Lower leg skin (tissue), 3 donors: ENCODE measurements at regions not wholly inside any gene's neighbourhood (a gene's known extent, or its start where the extent isn't known, plus 50 kb on each side); places are given as distances from the start of the nearest gene placed in this dataset.

Experiments
- CTCF ChIP-seq, 3 donors: fragments of 450-650 bp; IDR thresholded peaks; one replicate each; pipeline ENCODE4 v1.5.1; 2016; ENCODE audit warnings: antibody characterized with exemption in 3 of 3, mild to moderate bottlenecking in 3 of 3, moderate library complexity in 2 of 3
- POLR2A ChIP-seq, 2 donors: fragments of 450-650 bp; IDR thresholded peaks; one replicate each; pipeline ENCODE4 v1.6.1; 2016 to 2017; ENCODE audit warnings: antibody characterized with exemption in 2 of 2, mild to moderate bottlenecking in 1 of 2, moderate library complexity in 1 of 2

DNA sequence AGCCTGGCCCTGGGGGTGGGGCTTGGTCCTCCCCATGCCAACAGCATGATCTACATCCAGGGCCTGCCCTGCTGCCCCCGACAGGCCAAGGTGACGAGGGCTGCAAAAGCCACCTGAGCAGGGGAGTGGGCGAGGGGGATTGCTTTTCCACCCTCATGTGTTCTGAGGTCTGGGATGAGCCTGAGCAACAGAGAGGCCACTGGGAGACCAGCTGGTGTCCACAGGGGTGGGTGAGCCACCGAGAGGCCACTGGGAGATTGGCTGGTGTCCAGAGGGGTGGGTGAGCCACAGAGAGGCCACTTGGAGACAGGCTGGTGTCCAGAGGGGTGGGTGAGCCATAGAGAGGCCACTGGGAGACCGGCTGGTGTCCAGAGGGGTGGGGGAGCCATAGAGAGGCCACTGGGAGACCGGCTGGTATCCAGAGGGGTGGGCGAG, 147.4 kb upstream of the GPC1 start:
- TF ChIP-seq CTCF (IDR thresholded peaks at IDR 0.05) (no peak), POLR2A (IDR thresholded peaks at IDR 0.05) (no peak)
